ENCODE measurements at regions not wholly inside any gene's neighbourhood (a gene's known extent, or its start where the extent isn't known, plus 50 kb on each side); places are given as distances from the start of the nearest gene placed in this dataset.

DNA sequence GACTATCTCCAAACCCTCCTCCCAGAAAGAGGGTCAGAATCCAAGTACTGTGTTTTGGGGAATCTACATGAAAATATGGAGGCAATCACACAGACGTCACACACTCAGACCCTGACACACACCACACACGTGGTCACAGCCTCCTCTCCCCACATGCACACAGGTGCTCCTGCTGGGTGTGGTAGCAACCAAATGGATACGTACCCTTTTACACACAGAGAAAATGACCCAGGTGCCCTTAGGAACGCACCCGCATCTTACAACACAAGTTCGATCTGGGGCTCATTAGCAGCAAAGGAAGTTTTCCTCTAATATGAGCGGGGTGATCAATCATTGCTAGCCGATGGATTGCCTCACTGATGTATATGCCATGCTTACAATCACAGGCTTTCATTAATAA lies 480.2 kb upstream of the KLF4 start:
- TF ChIP-seq ZFX (IDR thresholded peaks at IDR 0.05; ENCODE audit: borderline replicate concordance): no peak
- TF ChIP-seq, protein P1, sequence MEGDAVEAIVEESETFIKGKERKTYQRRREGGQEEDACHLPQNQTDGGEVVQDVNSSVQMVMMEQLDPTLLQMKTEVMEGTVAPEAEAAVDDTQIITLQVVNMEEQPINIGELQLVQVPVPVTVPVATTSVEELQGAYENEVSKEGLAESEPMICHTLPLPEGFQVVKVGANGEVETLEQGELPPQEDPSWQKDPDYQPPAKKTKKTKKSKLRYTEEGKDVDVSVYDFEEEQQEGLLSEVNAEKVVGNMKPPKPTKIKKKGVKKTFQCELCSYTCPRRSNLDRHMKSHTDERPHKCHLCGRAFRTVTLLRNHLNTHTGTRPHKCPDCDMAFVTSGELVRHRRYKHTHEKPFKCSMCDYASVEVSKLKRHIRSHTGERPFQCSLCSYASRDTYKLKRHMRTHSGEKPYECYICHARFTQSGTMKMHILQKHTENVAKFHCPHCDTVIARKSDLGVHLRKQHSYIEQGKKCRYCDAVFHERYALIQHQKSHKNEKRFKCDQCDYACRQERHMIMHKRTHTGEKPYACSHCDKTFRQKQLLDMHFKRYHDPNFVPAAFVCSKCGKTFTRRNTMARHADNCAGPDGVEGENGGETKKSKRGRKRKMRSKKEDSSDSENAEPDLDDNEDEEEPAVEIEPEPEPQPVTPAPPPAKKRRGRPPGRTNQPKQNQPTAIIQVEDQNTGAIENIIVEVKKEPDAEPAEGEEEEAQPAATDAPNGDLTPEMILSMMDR (IDR thresholded peaks at IDR 0.05): no peak
- no peak overlapping the region for H3K27ac ChIP-seq

DNA sequence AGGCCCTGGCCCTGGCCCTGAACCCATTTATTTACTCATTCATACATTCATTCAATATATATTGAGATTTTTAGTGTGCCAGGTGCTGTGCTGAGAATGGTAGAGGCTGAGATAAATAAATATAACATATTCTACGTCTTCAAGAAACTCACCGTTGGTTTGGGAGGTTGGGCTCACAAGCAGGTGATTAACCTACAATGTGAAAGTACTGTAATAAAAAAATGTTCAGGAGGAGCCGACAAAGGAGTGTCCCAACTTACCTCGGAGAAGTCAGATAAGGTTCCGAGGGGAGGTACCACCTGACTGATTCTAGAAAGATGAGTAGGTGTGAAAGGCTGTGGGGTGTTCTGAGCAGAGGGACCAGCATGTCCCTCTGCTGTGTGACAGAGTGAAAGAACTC lies 479.6 kb upstream of the KLF4 start:
- TF ChIP-seq ZFX (IDR thresholded peaks at IDR 0.05; ENCODE audit: borderline replicate concordance): no peak
- TF ChIP-seq, protein P1 (IDR thresholded peaks at IDR 0.05): no peak
- H3K27ac ChIP-seq: no peak overlapping the region

DNA sequence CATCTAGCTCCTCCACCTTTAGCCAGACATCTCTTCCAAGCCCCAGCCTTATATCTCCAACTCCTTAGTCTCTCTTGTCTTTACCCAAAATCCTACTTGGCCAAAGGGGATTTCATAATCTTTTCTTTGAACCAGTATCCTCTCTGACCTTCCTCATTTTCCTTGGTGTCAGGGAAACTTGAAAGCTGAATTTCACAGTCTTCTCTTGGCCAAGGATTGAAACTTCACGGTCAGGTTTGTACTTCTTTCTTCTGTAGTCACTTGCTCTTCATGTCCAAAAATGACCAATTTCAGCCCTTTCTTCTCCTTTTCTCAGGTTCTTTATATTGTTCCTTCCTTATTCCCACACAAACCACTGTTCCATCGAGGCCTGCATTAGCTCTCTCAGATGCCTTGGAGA lies 473.7 kb upstream of the KLF4 start:
- H3K27ac ChIP-seq: no peak overlapping the region
- TF ChIP-seq, protein P1 (IDR thresholded peaks at IDR 0.05): no peak
- no peak for TF ChIP-seq ZFX (IDR thresholded peaks at IDR 0.05; ENCODE audit: borderline replicate concordance)

DNA sequence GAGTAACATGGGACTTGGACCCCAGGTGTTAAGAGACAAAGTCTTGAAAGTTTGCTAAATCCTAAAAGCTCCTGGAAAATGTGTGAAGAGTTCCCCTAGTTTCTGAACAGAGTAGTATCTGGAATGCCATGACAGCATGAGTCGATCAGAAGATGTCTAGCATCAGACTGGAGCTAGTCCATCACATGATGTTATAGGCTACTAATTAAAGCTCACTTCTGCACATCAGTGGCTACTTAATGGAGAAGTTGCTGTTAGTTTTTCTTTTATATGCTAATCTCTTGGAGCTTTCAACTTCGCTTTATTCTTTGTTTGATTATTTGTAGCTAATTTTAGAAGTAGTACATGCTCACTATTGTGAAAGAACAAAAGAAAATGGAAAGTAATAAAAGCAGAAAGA lies 471.3 kb upstream of the KLF4 start:
- no peak overlapping the region for H3K27ac ChIP-seq
- TF ChIP-seq ZFX (IDR thresholded peaks at IDR 0.05; ENCODE audit: borderline replicate concordance): no peak
- TF ChIP-seq, protein P1 (IDR thresholded peaks at IDR 0.05): no peak

DNA sequence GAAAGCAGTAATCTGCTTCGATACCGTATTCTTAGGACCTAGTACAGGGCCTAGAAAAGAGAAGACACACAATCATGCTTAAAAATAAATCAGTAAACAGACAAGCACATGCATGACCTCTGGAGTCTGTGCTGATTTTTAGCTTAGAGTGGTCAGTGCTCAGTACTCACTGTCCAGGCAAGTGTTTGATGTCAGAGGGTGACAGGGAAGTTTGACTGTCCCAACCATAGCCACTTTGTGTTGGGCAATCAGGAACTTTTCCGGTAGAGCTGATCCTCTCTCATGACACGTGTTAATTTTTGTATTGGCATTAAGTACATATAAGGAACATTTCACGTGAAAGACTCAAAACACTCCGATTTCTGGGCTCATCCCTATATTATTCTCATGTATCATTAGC lies 464.7 kb upstream of the KLF4 start:
- TF ChIP-seq, protein P1 (IDR thresholded peaks at IDR 0.05): no peak
- TF ChIP-seq ZFX (IDR thresholded peaks at IDR 0.05; ENCODE audit: borderline replicate concordance): no peak

DNA sequence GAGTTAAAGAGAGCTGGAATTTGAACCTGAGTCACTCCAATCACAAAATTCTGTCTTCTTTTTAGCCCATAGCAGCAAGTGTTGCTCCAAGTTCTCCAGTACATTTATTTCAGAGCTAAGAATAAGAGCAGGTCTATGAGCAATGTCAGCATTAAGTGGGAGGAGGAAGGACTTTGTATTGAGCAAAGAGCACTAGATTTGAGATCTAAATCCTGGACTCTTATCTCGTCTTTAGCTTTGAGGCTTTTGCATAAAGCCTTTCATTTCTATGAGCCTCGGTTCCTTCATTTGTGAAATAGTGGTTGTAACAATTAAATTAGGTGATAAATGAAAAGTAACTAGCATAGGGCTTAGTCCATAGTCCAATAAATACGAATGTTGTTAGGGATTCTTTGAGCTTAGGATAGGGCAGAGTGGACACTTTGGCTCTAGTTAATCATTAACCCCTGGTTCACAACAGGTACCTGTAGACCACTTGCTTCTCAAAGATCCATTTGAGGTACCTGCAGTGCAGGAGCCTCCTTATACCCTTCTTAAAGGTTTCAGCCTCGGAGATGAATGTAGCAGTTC lies 464.1 kb upstream of the KLF4 start:
- no peak overlapping the region for H3K27ac ChIP-seq
- TF ChIP-seq, protein P1 (IDR thresholded peaks at IDR 0.05): no peak
- TF ChIP-seq ZFX (IDR thresholded peaks at IDR 0.05; ENCODE audit: borderline replicate concordance): no peak

More for the DNA sequence above, 464.7 kb upstream of the KLF4 start:
- no peak overlapping the region for H3K27ac ChIP-seq

DNA sequence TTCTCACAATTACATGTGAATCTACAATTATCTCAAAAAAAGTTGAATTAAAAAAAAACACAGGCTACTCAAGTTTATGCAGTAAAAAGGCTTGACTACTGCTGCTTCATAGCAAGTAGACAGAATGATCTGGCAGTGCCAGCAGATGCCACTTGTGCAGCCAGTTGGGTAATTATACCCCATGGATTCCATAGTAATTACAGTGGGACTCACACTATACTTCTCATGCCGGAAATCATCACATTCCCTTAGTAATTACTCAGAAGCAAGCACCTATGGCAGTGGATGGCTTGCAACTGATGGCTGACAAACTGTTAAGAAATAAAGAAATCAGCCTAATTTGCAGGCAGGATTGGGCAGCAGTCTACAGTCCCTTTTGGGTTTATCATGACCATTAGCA lies 463.2 kb upstream of the KLF4 start:
- no peak overlapping the region for H3K27ac ChIP-seq
- TF ChIP-seq, protein P1 (IDR thresholded peaks at IDR 0.05): no peak
- no peak for TF ChIP-seq ZFX (IDR thresholded peaks at IDR 0.05; ENCODE audit: borderline replicate concordance)

Data from 22Rv1 (cell line).